ENCODE measurements at regions not wholly inside any gene's neighbourhood (a gene's known extent, or its start where the extent isn't known, plus 50 kb on each side); places are given as distances from the start of the nearest gene placed in this dataset.

- intact Hi-C loops (cut with micrococcal nuclease), result loop anchor here (5.0 kb wide), 1 partner anchor 52 kb away; no protein-coding TSS in a partner anchor
These were observed 217.8 kb downstream of the TLE3 start for GRCh38 chr15:69879963-69880362.

DNA sequence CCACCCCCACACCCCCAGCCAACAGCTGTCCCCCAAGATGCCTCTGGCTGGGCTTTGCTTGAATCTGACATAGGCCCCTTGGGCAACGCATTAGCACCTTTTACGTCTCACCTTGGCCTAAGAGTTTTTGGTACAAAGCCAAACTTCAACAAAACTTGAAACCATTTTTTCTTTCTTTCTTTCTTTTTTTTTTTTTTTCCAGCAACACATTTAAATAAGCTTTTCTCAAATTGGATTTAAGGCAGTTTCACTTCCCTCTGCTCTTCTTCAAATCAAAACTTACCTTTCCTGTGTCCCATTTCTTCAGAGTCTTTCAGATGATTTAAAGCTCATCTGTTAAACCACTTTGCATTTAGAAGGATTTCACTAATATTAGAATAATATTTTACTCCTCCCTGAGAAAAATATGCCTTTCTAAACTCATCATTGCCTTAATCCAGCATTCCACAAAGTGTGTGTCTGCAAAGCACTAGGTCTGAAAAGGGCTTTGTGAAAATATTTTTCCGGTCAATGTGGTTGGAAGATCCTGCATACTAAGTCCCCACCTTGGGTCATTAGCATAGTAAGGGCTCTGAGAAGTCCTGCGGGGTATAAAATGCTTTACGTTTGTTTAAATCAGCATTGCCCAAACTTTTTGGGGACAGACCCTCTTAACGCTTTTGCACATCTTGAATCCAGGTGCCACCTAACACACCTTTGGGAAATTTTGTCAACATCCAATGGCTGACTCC lies 217.0 kb downstream of the TLE3 start:
- intact Hi-C loops (cut with micrococcal nuclease), result loop anchor here (5.0 kb wide), 1 partner anchor 52 kb away; no protein-coding TSS in a partner anchor

DNA sequence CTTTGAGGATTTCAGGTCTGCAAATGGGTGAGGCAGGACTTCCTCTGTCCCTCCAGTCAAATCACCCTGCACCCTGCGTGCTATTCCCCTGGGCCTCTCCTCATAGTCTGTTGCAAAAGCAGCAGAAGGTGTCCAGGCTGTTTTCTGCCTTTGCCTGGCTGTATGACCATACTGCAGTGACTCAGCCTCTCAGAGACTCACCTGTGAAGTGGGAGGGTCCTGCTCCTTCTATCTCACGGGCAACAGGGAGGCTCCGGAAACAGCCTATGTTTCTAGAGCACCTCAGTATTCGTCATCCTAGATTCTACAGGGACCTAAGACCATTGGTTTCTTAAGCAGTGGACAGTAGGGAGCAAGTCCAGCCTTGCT lies 216.4 kb downstream of the TLE3 start:
- intact Hi-C loops (cut with micrococcal nuclease), result loop anchor here (5.0 kb wide), 1 partner anchor 51 kb away; no protein-coding TSS in a partner anchor

DNA sequence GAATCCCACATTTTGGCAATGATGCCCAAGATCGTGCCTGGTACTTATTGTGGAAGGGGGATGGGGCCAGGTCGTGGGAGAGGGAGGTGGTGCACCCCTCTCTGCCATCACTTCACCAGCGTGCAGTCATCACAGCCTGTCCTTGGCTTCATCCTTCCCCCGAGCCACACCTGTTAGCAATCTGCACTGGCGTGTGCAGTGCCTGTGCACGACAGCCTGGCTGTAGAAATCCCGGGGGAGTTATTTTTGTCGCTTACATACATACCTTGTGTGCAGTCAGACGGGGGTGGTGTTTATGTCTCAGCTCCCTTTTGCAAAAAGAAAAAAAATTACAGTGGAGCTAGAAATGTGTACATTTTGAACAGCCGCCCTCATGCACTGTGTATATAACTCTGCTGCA lies 216.0 kb downstream of the TLE3 start:
- intact Hi-C loops (cut with micrococcal nuclease), result loop anchor here (5.0 kb wide), 1 partner anchor 51 kb away; no protein-coding TSS in a partner anchor

DNA sequence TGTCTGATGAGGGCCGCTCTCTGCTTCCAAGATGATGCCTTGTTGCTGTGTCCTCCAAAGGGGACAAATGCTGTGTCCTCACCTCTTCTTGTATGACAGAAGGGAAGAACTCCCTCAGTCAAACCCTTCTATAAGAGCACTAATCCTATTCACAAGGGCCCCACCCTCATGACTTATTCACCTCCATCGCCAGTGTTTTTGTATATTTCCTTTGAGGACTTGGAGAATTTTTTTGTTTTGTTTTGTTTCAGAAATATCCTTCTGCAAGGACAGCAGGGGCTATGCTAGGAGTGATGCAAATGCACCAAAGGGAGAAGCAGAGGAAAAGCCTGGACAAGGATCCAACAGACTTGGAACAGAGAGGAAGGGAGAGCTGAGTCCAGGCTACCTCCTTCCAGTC lies 214.4 kb downstream of the TLE3 start:
- intact Hi-C loops (cut with micrococcal nuclease), result loop anchor here (5.0 kb wide), 1 partner anchor 49 kb away; no protein-coding TSS in a partner anchor

- intact Hi-C loops (cut with micrococcal nuclease), result no loop called here
These were observed 212.4 kb downstream of the TLE3 start for GRCh38 chr15:69885173-69885955.

DNA sequence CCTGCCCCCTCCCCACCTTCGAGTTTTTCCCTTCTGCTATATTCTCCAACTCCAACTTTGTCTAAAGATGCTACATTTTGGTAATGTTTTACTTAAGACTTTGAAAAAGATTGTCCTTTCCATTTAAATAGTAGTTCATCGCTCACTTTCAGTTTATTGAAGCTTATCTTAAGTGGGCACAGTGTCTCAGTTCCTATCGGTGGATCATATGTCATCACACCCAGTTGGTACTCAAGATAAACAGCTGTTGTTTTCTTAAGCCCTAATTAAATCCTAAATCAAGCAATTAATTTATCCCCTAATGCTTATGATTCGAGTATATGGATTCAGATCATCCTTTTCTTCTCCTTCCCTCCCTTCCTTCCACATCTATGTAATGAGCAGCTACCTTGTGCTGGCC lies 210.7 kb downstream of the TLE3 start:
- intact Hi-C loops (cut with micrococcal nuclease), result no loop called here

DNA sequence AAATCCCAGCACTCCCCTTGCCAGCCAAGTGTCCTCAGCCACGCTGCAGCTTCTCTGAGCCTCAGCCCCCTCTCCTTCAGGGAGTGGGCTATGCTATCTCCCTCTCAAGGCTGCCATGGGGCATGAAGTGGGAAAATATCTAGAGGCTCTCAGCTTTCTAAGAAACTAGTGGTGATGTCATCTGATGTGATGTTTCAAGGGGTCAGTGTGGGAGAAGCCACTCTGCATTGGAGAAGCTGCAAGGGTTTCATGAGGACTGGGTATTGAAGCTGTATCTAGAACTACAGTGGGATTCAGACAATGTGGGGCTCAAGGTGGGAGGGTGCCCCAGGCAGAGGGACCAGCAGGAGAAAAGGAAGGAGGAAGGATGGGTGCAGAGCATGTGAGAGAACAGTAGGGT lies 210.2 kb downstream of the TLE3 start:
- intact Hi-C loops (cut with micrococcal nuclease), result no loop called here

- intact Hi-C loops (cut with micrococcal nuclease), result no loop called here
These were observed 209.3 kb downstream of the TLE3 start for GRCh38 chr15:69888406-69888805.

DNA sequence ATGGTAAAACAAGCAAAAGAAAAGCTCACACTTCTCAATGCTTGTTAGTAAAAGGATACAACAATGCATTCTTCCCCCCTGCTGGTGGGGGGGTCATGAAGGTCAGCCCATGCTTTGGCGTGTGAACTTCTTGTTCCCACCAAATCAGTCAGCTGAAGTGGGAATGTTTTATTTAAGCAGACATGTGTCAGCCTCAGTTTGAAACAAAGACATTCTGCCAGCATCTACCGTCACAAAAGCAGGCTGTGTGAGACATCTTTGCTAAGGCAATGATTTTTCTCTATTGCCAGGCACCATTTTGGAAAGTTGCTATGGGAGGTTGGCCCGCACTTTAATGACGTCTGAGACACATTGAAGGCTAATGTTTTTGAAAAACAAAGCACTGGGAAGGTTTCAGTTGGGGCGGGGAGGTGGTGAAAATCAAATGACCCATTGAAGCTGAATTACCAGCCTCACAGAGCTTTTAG lies 206.6 kb downstream of the TLE3 start:
- intact Hi-C loops (cut with micrococcal nuclease), result no loop called here

DNA sequence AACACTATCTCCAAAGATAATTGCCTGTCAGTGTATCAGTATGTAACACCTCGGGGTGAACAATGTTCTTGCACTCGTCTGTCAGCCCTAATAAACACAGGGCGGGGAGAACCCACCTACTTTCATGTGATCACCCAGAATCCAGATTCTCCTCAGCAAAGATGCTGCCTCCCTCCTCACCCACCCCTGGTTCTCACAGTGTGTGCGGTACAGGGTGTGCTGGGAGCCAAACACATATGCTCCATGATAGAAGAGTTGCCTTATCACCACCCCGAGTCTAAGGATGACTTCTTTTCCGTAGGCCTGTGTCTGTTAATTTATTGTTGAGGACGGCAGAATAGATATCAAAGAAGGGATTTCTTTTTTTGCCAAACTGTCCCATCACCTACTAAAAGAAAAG lies 206.1 kb downstream of the TLE3 start:
- intact Hi-C loops (cut with micrococcal nuclease), result no loop called here

GRCh38 chr15:69892351-69892750 lies 205.4 kb downstream of the TLE3 start:
- intact Hi-C loops (cut with micrococcal nuclease), result no loop called here

DNA sequence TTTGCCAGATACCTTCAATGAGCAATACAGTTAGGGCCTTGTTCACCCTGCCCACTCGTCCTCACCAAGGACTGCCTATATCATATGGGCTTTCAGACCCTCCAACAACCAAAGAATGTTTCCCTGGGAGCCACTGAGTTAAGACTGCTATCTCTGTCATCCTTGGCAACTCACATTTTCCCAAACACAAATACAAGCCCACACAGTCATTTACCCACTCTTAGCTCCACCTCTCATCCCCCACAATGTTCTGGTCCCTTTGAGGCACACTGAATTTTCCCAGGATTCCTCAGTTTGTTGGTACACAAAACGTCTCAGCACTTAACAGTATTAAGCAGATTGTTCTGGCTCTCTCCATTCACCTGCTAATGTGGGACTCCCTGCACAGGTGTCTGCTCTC lies 204.6 kb downstream of the TLE3 start:
- intact Hi-C loops (cut with micrococcal nuclease), result no loop called here

GRCh38 chr15:69893863-69894262 lies 203.9 kb downstream of the TLE3 start:
- intact Hi-C loops (cut with micrococcal nuclease), result no loop called here

- intact Hi-C loops (cut with micrococcal nuclease), result no loop called here
These were observed 202.5 kb downstream of the TLE3 start for GRCh38 chr15:69895202-69895601.

GRCh38 chr15:69896606-69897005 lies 201.1 kb downstream of the TLE3 start:
- intact Hi-C loops (cut with micrococcal nuclease), result no loop called here

DNA sequence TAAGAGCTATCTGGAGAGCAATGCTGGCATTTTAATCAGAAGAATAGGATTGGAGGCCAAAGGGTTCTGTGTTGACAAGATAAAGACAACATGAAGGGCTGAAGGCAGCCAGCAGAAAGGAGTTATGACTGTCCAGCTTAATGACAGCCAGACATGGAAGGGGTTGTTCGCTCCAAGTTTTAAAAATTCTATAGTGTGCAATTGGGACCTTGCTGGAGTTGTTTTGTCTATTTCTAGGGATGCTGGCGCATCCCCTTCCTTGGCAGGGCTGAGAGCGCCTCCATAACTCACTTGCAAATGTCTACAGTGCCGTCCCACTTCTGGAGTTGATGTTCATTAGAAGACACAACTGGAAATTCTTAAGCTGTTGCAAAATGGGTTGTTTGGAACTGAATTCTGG lies 200.7 kb downstream of the TLE3 start:
- intact Hi-C loops (cut with micrococcal nuclease), result no loop called here

DNA sequence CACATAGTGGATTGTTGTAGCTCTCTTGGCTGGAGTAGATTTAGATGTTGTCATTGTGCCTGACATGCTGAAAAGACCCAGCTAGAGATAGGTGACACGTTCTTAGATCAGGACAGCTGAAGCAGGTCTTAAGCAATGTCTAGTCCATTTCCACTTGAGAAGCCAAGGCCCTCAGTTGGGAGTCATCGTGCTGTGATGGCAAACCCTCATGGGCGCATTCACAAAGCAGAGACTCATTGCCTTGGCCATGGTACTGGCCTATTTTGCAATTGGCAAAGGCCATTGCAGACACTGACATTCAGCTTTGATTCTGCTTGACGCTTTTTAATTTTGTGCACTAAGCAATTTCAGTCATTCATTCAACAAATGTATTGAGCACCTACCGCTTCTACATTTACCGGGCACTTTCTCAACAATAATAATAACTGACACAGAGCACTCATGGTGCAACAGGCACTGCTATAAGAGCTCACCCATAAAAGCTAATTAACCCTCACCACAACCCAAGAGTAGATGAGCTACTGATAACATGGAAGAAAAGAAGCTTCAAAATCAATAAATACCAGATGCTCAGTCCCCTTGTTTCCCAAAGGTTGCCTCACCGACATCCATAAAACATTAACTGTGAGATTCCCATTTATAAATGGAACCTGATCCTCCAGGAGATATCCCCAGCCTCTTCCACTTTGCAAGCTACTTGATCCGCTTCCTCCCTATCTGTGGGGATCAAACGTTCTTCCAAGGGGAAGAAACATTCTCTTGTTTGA lies 200.1 kb downstream of the TLE3 start:
- intact Hi-C loops (cut with micrococcal nuclease), result no loop called here

- intact Hi-C loops (cut with micrococcal nuclease), result no loop called here
These were observed 199.5 kb downstream of the TLE3 start for GRCh38 chr15:69898243-69898642.

- intact Hi-C loops (cut with micrococcal nuclease), result no loop called here
These were observed 195.2 kb downstream of the TLE3 start for GRCh38 chr15:69902414-69903062.
